ENCODE measurements at regions not wholly inside any gene's neighbourhood (a gene's known extent, or its start where the extent isn't known, plus 50 kb on each side); places are given as distances from the start of the nearest gene placed in this dataset.

- Mint-ChIP-seq H3K9me3 (peaks cover 2% of the 10 kb centered on the region), H3K4me3 (no peak overlapping the region), H3K36me3 (ENCODE audit: low read depth) (no peaks in the 10 kb centered on the region), H3K27ac (no peak overlapping the region), H3K4me1 (ENCODE audit: low read depth) (no peaks in the 10 kb centered on the region), H3K27me3 (no peaks in the 10 kb centered on the region)
- POLR2A ChIA-PET: no interaction called here
- CTCF ChIA-PET: no interaction called here
- no peak for TF ChIP-seq CTCF (IDR thresholded peaks at IDR 0.05)
- DNase-seq (no peak), ATAC-seq (no peak)
- intact Hi-C loops (cut with micrococcal nuclease): no loop called here
These were observed 327.5 kb downstream of the CAAP1 start for GRCh38 chr9:26565118-26565517.

- ChIA-PET CTCF (no interaction called here), POLR2A (no interaction called here)
- Mint-ChIP-seq H3K27ac (no peak overlapping the region), H3K27me3 (no peaks in the 10 kb centered on the region), H3K4me1 (ENCODE audit: low read depth) (no peaks in the 10 kb centered on the region), H3K4me3 (no peak overlapping the region), H3K9me3 (peaks cover 4% of the 10 kb centered on the region), H3K36me3 (ENCODE audit: low read depth) (no peaks in the 10 kb centered on the region)
- DNase-seq (no peak), ATAC-seq (no peak)
- no peak for TF ChIP-seq CTCF (IDR thresholded peaks at IDR 0.05)
- intact Hi-C loops (cut with micrococcal nuclease): no loop called here
These were observed 330.3 kb downstream of the CAAP1 start for GRCh38 chr9:26562338-26562737.

GRCh38 chr9:26561928-26562327, 330.7 kb downstream of the CAAP1 start:
- ChIA-PET POLR2A (no interaction called here), CTCF (no interaction called here)
- H3K27me3 Mint-ChIP-seq: no peaks in the 10 kb centered on the region
- no peak overlapping the region for H3K4me3 Mint-ChIP-seq
- no peak for TF ChIP-seq CTCF (IDR thresholded peaks at IDR 0.05)
- DNase-seq (no peak), ATAC-seq (no peak)
- H3K4me1 Mint-ChIP-seq (ENCODE audit: low read depth): no peaks in the 10 kb centered on the region
- H3K27ac Mint-ChIP-seq: no peak overlapping the region
- intact Hi-C loops (cut with micrococcal nuclease): no loop called here
- H3K9me3 Mint-ChIP-seq: peaks cover 6% of the 10 kb centered on the region
- H3K36me3 Mint-ChIP-seq (ENCODE audit: low read depth): no peaks in the 10 kb centered on the region

- H3K27ac Mint-ChIP-seq: no peak overlapping the region
- ATAC-seq (no peak), DNase-seq (no peak)
- TF ChIP-seq CTCF (IDR thresholded peaks at IDR 0.05): no peak
- no peaks in the 10 kb centered on the region for H3K36me3 Mint-ChIP-seq (ENCODE audit: low read depth)
- peaks cover 10% of the 10 kb centered on the region for H3K9me3 Mint-ChIP-seq
- H3K4me1 Mint-ChIP-seq (ENCODE audit: low read depth): no peaks in the 10 kb centered on the region
- intact Hi-C loops (cut with micrococcal nuclease): no loop called here
- ChIA-PET POLR2A (no interaction called here), CTCF (no interaction called here)
- no peak overlapping the region for H3K4me3 Mint-ChIP-seq
- no peaks in the 10 kb centered on the region for H3K27me3 Mint-ChIP-seq
These were observed 333.1 kb downstream of the CAAP1 start for GRCh38 chr9:26559506-26559905.

- POLR2A ChIA-PET: no interaction called here
- Mint-ChIP-seq H3K27me3 (no peaks in the 10 kb centered on the region), H3K4me1 (ENCODE audit: low read depth) (no peaks in the 10 kb centered on the region), H3K27ac (no peak overlapping the region), H3K4me3 (no peak overlapping the region), H3K9me3 (peaks cover 6% of the 10 kb centered on the region), H3K36me3 (ENCODE audit: low read depth) (no peaks in the 10 kb centered on the region)
- TF ChIP-seq CTCF (IDR thresholded peaks at IDR 0.05): no peak
- no peak for ATAC-seq
- intact Hi-C loops (cut with micrococcal nuclease): no loop called here
- CTCF ChIA-PET: no interaction called here
- no peak for DNase-seq
These were observed 340.6 kb downstream of the CAAP1 start for GRCh38 chr9:26551971-26552370.
